ENCODE measurements at regions not wholly inside any gene's neighbourhood (a gene's known extent, or its start where the extent isn't known, plus 50 kb on each side); places are given as distances from the start of the nearest gene placed in this dataset.

DNA sequence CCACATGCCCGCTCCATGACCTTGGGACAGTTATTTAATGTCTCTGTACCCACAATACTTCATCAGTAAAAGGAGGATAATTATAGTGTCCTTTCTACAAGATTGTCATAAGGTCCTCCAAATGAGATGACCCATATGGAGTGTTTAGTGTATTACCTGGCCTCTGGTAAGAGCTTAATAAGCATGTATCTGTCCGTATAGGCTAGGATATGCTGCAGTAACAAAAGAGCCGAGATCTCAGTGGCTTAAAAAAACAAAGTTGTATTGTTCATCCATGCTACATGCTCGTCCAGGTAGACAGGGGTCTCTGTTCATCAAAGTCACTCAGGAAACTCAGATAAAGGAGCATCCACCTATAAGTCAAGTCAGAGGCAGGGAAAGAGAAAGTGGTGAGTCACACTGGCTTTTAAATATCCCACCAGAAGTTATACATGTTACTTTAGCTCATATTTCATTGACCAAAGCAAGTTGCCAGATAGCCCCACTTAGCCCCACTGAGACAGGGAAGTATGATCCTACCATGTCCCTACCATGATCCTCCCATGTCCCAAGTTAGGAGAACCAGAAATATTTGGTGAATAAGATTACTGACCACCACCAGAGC, 53.0 kb upstream of the KAZN start:
- TF ChIP-seq, protein P1, sequence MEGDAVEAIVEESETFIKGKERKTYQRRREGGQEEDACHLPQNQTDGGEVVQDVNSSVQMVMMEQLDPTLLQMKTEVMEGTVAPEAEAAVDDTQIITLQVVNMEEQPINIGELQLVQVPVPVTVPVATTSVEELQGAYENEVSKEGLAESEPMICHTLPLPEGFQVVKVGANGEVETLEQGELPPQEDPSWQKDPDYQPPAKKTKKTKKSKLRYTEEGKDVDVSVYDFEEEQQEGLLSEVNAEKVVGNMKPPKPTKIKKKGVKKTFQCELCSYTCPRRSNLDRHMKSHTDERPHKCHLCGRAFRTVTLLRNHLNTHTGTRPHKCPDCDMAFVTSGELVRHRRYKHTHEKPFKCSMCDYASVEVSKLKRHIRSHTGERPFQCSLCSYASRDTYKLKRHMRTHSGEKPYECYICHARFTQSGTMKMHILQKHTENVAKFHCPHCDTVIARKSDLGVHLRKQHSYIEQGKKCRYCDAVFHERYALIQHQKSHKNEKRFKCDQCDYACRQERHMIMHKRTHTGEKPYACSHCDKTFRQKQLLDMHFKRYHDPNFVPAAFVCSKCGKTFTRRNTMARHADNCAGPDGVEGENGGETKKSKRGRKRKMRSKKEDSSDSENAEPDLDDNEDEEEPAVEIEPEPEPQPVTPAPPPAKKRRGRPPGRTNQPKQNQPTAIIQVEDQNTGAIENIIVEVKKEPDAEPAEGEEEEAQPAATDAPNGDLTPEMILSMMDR (optimal IDR thresholded peaks at IDR 0.05 in 1 of 3, IDR thresholded peaks at IDR 0.05 in 1 of 3, conservative IDR thresholded peaks at IDR 0.05 in 1 of 3; ENCODE audit: extremely low read depth in 1 of 3, insufficient read depth in 2 of 3, low read length in 3 of 3): no peak
- no peak for TF ChIP-seq EZH2 (IDR thresholded peaks at IDR 0.05; ENCODE audit: low read length)
